ENCODE measurements at regions not wholly inside any gene's neighbourhood (a gene's known extent, or its start where the extent isn't known, plus 50 kb on each side); places are given as distances from the start of the nearest gene placed in this dataset.

DNA sequence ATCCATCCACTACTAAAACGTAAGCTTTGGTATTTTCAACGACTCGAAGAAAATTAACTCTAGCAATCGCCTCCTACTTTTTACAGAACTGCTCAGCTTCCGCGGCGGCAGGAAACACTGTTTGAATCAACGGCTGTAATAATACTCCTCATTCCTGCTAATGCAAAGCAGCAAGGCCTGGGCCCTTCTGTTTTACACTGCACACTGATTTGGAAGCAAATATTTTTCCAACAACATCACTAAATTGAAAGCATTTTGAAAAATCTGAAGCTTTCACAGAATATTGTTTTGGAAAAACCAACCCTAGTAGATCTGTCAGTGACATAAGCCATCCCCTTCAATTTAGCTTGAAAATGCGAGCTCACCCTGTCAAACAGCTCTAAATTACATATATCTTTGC lies 261.2 kb downstream of the TXNL1 start:
- DNase-seq: no peak

DNA sequence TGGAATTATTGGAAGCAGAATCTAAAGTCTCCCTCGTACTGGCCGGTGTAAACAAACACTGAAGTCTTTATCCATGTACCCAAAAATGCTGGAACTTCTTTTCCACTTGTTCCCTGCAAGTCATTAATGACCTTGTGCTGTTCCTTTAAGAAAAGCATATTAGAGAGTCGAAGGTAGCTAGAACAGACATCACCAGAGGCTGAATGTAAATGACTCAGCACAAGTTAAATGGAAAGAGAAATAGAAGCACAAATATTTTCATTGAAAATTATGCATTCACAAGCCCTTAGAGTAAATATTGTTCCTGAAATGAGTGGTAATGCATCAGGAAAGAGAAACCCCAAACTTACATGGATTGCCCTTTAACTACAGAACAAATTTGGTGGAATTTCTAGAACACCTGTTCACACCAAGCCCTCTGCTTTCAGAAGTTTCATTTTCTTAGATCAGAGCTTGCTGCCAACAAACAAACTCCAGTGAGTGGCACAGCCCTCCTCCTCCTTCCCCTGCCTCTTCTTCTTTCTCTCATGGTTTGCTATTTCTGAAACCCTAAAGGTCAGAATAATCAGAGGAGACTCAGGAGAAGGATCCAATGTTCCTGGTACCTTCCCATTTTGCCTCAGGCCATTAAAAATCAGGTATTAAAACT lies 264.3 kb downstream of the TXNL1 start:
- no peak for DNase-seq

- DNase-seq: no peak
These were observed 264.8 kb downstream of the TXNL1 start for GRCh38 chr18:56373601-56374000.

DNA sequence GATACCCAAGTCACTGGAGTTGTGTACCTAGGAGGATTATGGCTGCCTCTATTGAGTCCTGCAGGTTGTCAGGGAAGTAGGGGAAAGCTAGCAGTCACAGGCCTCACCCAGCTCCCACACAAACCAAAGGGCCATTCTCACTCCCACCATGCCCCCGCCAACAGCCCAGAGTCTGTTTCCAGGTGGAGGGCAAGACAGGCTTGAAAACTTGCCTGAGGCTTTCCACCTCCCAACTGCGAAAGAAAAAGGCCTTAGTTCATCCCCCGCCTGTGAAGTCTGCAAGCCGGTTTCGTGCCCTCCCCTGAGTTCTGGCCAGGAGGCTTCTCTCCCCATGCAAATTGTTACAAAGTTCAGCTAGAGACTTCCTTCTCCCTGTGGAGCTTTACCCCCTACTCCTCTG lies 270.3 kb downstream of the TXNL1 start:
- no peak for DNase-seq

GRCh38 chr18:56358608-56359280 lies 279.6 kb downstream of the TXNL1 start:
- DNase-seq: no peak

GRCh38 chr18:56353663-56354260 lies 284.6 kb downstream of the TXNL1 start:
- DNase-seq: no peak

DNA sequence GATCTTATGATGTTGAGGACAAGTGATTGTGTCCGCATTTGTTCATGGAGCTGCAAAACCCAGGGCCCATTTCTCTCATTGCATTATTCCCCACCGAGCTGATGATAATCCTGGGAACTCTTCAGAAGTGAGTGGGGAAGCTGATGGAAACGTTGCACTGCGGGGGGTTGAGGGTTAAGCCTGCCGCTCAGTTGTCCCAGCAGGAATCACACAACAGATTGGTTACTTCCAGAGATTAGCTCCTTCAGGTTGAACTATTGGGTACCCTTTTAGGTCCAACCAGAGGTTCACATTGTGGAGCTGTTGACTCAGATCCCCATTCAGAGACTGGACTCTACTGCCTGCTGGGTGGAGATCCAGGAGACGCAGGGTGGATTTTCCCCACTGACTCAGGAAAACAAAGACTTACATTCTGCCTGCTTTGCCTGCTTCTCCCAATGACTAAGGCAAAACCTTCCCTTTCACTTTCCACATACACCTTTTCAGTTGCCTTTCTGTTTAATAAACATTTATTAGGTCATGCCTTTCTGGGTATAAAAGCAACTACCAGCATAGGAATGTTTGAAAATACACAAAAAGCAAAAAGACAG lies 286.4 kb downstream of the TXNL1 start:
- DNase-seq: no peak

DNA sequence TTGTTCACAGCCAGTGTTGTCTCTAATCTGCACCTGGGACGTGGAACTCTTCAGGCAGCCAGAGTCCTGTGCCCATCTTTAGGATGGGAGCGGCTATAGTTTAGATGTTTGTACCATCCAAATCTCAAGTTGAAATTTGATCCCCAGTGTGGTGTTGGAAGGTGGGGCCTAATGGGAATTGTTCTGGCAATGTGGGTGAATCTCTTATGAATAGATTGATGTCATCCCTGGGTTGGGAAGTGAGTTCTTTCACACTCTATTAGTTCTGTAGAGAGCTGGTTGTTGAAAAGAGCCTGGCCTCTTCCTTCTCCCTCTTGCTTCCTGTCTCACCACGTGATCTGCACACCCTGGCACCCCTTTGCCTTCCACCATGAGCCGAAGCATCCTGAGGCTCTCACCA lies 300.9 kb downstream of the TXNL1 start:
- DNase-seq: no peak

DNA sequence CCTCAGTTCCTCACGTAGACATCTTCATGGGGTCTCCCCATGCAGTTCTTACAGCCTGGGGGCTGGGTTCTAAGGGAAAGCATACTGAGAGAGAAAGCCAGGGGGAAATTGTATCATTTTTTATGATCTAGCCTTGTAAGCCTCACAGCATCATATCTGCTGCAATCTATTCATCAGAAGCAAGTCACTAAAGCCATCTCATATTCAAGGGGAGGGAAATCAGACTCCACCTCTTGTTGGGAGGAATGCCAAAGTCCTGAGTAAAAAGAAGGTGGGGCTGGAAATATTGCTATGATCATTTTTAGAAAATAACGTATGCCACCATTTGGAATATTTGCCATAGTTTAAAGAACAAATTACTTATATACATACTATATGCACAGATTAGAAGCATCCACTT lies 304.6 kb downstream of the TXNL1 start:
- DNase-seq: no peak

- DNase-seq: no peak
These were observed 305.2 kb downstream of the TXNL1 start for GRCh38 chr18:56333146-56333545.

GRCh38 chr18:56332371-56332770 lies 306.0 kb downstream of the TXNL1 start:
- DNase-seq: no peak

DNA sequence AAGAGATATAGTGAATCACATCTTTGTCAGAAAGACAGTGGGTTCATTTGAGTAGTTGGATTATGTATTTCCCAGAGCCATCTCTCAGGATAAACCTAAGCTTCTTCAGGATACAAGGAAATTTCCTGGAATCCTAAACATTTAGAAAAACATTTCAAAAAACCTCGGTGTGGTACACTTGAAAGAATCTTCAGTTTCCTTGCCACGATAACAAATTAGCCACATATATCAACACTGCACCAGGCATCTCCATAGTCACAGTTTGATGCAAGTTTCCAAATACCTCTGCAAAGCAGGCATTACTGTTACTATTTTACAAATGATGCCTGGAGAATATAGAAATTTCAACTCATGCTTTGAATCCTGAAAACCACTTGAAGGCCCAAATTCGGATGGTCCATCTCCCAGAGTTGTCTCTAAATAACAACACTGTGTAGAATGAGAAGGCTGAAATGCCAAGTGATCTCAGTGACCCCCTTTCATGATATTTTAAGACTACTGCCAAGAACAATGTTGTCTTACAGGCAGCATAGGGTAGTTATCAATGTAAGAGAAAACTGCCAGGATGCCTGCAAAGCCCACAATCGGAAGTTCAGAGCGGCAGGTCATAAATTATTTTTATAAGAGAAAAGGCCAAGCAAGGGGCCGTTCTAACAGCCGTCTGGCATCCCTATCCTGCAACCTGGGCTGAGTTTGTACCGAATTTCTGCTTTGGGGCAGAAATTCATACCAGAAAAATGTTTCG lies 307.9 kb downstream of the TXNL1 start:
- DNase-seq: no peak

DNA sequence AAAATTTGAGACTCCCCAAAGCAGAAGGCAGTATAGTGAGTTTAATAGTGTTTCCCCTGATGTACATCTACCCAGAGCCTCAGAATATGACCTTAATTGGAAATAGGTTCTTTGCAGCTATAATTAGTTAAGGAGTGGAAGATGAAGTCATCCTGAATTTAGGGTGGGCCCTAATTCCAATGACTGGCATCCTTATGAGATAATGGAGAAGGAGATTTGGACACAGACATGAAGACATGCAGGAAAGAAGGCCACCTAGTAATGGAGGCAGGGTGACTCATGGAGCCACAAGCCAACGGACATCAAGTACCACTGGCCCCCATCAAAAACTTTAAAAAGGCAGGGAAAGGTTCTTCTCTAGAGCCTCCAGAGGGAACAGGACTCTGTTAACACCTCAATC lies 308.9 kb downstream of the TXNL1 start:
- no peak for DNase-seq

GRCh38 chr18:56327191-56327885 lies 311.1 kb downstream of the TXNL1 start:
- no peak for DNase-seq

DNA sequence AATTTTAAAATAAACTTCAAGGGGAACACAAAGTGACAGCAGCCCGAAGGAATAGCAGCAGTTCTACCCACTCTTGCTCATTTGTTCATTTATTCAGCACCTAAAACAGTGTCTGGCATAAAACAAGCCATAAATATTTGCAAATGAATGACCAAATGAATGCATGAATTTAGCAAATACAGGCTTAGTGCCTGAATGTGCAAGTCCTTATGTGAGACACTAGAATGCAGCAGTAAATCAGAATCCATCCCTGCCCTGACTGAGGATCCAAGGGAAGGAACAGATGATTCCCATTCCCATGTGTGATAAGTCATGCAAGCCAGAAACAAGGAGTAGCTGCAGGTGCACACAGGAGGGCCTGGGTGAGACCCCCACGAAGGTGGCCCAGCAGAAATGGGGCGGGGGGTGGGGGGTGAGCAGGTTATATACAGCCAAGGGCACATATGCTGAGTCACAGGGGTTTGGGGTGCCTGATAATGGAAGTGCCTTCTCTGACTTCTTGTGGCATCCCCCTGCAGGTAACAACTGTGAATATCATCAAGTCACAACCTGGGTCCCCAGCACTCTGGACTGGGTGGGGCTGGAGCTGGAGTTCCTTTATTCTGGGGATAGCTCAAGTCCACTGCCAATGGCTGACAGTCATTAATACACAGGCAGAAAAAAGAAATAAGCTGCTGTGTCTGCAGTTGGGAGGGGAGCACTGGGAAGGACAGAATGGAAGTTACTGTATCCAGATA lies 311.9 kb downstream of the TXNL1 start:
- DNase-seq: no peak

GRCh38 chr18:56323673-56324072 lies 314.7 kb downstream of the TXNL1 start:
- no peak for DNase-seq

DNA sequence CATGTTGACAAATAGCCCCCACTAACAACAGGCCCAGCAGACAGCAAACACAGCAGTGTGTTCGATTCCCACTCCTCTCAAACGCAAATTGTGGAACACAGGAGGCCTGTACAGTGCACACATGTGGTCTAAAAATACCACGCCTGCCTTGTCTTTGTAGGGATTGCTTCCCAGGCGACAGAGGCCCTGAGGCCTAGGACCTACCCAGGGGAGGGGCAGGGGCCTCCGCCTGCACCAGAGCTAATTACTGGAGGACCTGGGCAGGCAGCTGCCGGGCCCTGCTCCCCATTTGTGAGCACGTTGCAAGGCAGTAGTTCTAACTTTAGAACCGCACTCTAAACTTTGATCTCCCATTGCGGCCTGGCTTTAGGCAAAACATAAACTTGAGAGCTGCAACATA lies 316.0 kb downstream of the TXNL1 start:
- DNase-seq: no peak

DNA sequence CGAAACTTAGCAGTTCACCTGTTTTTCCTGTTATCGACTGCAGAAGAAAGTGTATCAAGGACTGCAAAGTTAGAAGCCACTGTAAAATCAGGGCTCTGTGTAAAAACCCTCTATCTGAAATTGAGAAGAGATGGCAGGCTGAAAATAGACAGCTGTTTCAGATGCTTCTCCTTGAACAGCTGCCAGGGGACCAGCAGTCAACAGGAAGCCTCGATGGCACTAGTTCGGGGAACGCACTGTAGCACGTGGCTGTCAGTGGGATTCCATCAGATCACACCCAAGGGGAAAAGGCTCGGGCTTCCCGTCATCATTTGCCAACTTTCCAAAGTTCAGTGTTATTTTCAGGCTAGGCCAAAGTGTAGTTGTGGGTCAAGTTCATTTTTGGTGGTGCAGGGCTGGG lies 316.9 kb downstream of the TXNL1 start:
- peak in 1 of 14 donors; percentile 1 for DNase-seq

- no peak for DNase-seq
These were observed 318.4 kb downstream of the TXNL1 start for GRCh38 chr18:56319953-56320352.

DNA sequence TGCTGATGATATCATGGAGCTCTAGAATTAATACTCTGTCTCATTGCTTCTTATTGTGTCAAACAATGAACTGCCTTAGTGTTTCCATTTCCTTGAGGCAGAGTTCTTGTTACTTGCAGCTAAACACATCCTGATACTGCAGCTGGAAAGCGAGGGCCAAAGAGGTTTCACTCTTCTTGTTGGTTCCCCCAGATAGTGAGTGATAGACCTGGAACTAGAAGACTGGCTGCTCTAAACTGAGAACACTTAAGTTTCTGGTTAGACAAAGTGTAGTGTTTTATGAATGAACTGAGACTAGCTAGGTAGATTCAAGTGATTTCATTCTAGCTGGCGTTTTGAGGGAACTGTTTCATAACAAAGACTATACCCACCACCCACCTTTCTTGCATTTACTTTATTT lies 321.7 kb downstream of the TXNL1 start:
- DNase-seq: no peak

DNA sequence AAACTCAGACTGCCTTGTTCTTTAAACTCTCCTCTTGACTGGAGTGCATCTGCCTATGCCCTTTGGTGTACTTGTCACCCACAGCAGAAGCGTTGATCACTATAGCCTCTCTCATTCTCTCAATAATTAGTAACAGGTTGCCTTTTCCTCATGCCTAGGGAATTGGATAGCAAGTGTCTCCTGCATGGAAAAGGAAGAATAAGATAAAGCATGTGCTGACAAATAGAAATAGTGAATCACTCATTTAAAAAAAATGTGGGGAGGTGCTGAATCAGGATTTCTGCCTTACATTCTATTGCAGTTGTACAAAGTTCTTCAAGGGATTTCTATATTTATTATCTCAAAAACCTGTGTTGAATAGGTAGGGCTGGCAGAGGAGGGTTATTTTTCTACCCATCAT lies 323.0 kb downstream of the TXNL1 start:
- DNase-seq: no peak

GRCh38 chr18:56314396-56314795 lies 324.0 kb downstream of the TXNL1 start:
- DNase-seq: no peak
